ENCODE measurements at regions not wholly inside any gene's neighbourhood (a gene's known extent, or its start where the extent isn't known, plus 50 kb on each side); places are given as distances from the start of the nearest gene placed in this dataset.

GRCh38 chr3:187833375-187833774 is 88.1 kb upstream of the BCL6 start:
- TF ChIP-seq POLR2A (IDR thresholded peaks at IDR 0.05) (no peak), CTCF (IDR thresholded peaks at IDR 0.05) (no peak)
- H3K4me3 ChIP-seq (ENCODE audit: low read depth, poor library complexity, severe bottlenecking), result no peak overlapping the region
- intact Hi-C loops (cut with DNase I; ENCODE audit: low total_unique reads), result no loop called here
- WGBS, 2 donors, result 89 to 93% methylated on average over 3 of the region's 3 CpGs
- no peak for DNase-seq (ENCODE audit: low spot score in 2 of 2)

DNA sequence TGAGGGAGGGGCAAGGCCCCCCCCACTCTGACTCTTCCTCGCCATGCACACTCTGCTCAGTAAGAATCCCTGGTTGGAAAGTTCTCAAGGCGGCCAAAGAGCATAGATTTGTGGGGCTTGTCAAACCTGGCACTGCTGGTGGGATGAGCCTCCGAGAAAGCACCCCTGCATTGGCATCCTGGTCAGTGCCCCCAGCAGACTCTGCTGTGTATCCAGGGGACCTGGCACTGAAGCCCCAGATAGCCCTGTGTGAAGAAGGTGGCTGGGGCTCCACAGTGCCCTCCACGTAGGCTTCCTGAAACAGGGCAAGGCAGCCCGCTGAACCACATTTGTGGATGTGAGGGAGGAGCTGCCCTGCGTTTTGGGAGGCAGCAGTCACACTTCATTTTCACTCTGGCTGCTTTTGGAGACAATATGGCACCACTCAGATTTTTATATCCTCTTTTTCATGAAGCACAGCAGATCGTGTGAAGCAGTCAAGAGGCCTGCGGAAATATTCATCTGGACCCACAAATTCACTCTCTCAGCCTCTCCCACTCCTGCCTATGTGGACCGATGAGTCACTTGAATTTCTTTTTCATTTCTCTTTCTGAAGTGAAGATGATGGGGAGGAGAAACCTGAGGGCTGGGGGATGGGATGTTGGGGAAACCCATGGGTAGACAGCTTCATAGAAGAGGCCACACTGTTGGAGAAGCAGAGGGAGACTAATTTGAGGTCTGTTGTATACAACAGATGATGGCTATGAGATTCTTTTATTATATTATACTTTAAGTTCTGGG is 88.7 kb upstream of the BCL6 start:
- TF ChIP-seq CTCF (IDR thresholded peaks at IDR 0.05) (no peak), POLR2A (IDR thresholded peaks at IDR 0.05) (no peak)
- no peak for DNase-seq (ENCODE audit: low spot score in 2 of 2)
- intact Hi-C loops (cut with DNase I; ENCODE audit: low total_unique reads), result no loop called here
- 84 to 86% methylated on average over 9 of the region's 9 CpGs for WGBS, 2 donors
- no peak overlapping the region for H3K4me3 ChIP-seq (ENCODE audit: low read depth, poor library complexity, severe bottlenecking)

- TF ChIP-seq CTCF (IDR thresholded peaks at IDR 0.05), result no peak
- no peak for TF ChIP-seq POLR2A (IDR thresholded peaks at IDR 0.05)
- intact Hi-C loops (cut with DNase I; ENCODE audit: low total_unique reads), result no loop called here
- 76 to 77% methylated on average over 8 of the region's 8 CpGs for WGBS, 2 donors
- H3K4me3 ChIP-seq (ENCODE audit: low read depth, poor library complexity, severe bottlenecking), result no peak overlapping the region
- no peak for DNase-seq (ENCODE audit: low spot score in 2 of 2)
These were observed 91.8 kb upstream of the BCL6 start for GRCh38 chr3:187836823-187837770.

DNA sequence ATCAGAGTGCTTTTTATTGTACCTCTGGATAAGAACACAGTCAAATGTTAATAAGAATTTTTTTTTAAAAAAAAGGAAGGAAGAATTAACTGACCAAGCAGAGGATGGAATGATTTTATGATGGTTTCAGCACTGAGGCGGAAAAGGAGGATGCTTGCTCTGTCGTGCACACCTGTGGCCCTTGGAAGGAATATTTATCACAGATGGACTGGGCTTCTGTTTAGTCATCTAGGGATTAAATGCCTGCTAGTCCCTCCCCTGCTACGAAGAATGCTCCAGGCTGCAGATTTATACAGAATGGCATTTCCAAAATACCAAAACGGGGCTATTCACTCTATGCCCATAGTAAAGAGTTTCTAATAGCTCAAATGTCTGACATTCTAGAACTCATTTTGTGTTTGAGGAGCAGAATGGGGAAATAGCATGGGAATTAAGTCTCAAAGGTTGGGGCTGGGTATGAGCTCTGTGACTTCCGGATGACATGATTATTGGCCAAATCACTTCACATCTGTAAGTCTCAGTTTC is 92.8 kb upstream of the BCL6 start:
- TF ChIP-seq CTCF (IDR thresholded peaks at IDR 0.05) (no peak), POLR2A (IDR thresholded peaks at IDR 0.05) (no peak)
- DNase-seq (ENCODE audit: low spot score in 2 of 2), result no peak
- no peak overlapping the region for H3K4me3 ChIP-seq (ENCODE audit: low read depth, poor library complexity, severe bottlenecking)
- WGBS, 2 donors, result 76 to 83% methylated on average over 5 of the region's 5 CpGs
- intact Hi-C loops (cut with DNase I; ENCODE audit: low total_unique reads), result no loop called here

DNA sequence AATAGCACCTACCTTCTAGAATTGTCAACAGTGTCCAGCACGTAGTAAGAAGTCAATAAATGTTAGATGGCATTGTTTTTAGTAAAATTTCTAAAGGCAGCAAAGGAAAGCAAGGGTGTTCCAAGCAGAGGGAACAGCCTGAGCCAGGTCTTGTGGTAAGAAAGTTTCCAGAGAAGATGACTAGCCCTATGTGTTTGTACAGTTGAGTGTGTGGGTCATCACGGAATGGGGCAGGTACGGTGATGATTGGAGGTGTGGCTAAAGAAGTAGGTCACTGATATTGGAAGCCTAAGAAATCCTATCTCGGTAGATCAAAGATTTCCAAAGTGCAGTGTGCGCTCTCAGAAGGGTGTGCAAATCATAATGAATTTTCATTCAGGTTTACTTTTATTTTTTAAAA is 94.2 kb upstream of the BCL6 start:
- no peak for DNase-seq (ENCODE audit: low spot score in 2 of 2)
- TF ChIP-seq POLR2A (IDR thresholded peaks at IDR 0.05) (no peak), CTCF (IDR thresholded peaks at IDR 0.05) (no peak)
- H3K4me3 ChIP-seq (ENCODE audit: low read depth, poor library complexity, severe bottlenecking), result no peak overlapping the region
- intact Hi-C loops (cut with DNase I; ENCODE audit: low total_unique reads), result no loop called here
- WGBS, 2 donors, result 56 to 62% methylated on average over 5 of the region's 5 CpGs

Data from lower leg skin (tissue), 4 donors.